MV-4-11 (cell line): ENCODE measurements at regions not wholly inside any gene's neighbourhood (a gene's known extent, or its start where the extent isn't known, plus 50 kb on each side); places are given as distances from the start of the nearest gene placed in this dataset.
"Not testable (repeated sequence)": the region's sequence is repeated elsewhere in the genome, so short reads cannot be mapped to it uniquely, and the experiment has no call there.

Experiments
- DNase-seq: peaks from one replicate; lab custom pipeline; 2025; lab: John Stamatoyannopoulos, UW

DNA sequence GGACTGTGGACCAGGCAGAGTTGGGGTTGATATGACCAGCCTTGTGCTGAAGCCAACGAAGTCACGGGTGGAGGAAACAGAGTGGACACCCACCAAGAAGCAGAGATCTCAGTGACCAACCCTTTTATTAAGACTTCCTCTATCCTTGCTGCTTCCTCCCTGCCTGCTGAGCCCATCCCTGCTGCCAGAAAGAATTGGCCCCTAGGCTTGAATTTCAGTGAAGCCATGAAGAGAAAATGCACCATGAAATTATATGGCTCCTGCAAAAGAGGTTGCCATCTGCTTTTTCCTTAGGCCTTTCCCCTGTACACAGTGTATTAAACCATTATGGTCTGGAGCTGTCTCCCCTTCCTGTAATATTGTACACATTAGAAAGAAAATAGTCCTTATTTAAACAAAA is 246.7 kb downstream of the HS3ST3B1 start:
- DNase-seq = no peak

DNA sequence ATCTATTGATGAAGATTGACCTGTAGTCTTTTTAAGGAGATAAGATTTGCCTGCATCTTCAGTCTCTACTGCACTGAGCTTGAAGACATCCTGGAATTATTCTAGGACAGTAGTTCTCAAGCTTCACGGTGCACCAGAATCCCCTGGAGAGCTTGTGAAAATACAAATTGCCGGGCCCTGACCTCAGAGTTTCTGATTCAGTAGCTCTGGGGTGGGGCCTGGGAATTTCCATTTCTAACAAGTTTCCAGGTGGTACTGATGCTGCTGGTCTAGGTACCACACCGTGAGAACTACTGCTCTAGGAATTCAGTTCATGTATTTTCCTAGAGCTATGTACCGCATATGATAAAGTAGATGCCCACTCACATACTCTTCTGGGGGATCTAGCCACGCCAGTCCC is 246.1 kb downstream of the HS3ST3B1 start:
- DNase-seq = no peak

DNA sequence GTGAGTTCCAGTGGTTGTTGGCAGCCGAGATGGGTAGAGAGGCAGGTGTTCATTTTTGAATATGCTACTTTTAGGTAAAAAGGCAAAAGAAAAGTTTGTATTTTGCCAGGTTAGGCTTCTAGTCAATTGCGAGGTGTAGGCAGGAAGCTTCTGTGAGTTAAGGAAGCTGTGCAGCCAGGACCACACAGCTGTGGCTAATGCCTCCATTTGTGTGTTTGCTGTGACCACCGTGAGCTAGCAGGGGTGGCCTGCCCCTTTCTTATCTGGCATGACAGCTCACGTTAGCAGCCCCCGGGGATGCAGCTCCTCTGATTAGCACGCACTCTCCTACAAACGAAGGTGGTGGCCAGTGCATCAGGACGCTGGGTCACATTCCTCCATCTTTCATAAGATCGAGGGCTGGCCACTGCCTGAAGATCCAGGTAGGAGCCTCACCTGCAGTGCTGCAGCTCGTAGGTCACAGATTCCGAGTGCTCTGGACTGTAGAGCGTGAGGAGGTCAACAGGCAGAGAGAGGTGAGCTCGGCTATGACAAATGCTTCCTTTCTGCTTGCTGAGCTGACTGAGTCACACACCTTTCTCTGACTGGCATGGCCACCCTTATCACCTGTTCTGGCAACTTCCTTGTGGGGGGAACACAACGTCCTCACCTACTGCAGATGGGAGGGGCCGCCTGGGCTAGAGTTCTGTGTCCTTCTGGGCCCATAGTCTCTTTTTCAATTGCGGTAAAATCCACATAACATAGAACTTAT is 244.4 kb downstream of the HS3ST3B1 start:
- no peak for DNase-seq

DNA sequence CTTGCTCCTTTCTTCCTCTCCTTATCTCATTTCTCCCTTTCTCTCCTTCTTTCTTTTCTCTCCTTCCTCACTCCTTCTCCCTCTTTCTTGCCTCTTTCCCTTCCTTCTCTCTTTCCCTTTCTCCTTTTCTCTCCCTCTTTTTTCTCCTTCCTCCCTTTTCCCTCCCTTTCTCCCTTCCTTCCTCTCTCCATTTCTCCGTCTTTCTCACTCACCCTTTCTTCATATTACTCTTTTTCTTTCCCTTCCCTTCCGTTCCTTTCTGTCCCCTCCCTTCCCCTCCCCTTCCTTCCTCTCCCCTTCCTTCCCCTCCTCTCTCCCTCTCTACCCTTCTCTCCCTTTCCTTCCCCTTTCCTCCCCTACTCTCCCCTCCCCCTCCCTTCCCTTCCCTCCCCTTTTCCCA is 240.8 kb downstream of the HS3ST3B1 start:
- no peak for DNase-seq

DNA sequence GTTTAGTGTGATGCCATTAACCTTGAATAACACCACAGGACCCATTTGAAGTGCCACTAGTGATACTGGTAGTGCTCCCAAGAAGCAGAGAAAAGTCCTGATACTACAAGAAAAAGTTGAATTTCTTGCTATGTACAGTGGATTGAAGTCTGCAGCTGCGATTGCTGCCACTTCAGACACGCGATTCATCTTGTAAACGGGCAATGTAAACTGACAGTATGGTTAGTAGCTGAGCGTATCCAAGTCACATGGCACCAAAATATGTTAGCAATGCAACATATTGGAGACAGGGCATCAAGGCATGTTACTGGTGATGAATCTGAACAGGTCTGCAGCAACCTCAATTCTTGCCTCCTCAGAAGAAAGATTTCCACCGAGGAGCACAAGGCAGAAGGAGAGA is 238.9 kb downstream of the HS3ST3B1 start:
- DNase-seq = no peak

DNA sequence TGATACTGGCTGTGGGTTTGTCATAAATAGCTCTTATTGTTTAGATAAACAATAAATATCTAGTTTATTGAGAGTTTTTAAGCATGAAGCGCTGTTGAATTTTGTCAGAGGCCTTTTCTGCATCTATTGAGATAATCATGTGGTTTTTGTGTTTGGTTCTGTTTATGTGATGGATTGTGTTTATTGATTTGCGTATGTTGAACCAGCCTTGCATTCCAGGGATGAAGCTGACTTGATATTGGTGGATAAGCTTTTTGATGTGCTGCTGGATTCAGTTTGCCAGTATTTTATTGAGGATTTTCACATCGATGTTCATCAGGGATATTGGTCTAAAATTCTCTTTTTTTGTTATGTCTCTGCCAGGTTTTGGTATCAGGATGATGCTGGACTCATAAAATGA is 231.4 kb downstream of the HS3ST3B1 start:
- not testable (repeated sequence) for DNase-seq

DNA sequence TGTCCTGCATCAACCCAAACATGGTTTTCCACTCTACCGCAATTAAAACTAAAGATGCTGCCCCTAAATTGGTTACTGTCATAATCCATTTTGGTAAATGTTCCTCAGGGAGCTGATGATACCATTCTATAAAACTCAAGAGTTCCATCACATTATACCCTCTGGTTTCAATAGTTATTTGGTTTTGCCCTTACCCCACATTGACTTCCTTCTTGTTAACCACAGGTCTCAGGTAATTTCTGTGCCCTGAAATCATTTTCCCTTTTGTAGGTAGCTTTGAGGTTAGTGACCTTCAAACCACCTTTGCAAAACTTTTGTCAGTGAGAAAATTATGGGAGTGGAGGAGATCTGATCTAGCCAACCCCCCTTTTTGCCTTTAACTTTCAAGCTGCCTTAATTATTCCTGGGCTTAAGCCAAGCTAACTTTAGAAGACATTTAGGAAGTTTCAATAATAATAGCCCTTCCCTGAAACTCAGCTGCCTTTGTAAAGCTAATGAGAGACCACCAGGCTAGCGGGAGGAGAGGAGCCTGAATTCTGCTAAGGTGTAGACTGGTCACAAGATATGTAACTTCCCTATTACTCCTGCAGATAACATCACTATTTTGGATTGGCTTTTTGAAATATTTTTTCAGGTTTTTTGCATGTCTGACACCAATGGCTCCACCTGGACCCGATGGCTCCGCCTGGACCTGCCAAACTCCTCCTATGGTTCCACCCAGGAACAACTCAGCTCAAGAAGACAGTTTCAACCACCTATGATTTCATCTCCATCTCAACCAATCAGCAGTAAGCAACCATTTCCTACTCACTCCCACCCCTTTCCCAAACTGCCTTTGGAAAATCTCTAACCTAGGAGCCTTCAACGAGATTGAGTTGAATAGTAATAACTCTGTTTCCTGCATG is 224.9 kb downstream of the HS3ST3B1 start:
- DNase-seq = no peak

DNA sequence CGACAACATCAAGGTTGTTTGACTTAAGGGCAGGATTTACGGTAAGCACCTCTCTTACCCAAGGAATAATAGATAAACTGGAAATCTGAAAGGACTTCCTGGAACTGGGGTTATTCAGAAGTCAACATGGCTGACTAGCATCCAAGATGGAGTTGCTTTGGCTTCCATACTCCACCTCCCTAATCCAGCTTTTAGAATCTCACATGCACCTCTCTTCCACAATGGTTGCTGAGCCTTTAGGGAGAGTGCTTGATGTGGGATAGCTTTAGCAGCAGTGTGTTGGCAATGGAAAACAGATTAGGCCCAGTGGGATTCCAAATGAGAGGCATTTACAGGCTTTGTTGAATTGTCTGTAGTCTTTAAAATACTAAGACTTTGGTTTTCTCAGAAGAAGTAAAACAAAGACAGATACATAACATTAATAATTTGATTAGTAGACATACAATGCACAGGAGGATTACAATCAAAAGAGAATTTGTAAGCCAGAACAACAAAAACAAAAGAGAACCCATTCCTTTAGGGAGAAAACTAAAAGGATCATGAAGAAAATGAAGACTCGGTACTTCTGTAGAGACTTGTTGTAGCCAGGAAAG is 222.0 kb downstream of the HS3ST3B1 start:
- no peak for DNase-seq

DNA sequence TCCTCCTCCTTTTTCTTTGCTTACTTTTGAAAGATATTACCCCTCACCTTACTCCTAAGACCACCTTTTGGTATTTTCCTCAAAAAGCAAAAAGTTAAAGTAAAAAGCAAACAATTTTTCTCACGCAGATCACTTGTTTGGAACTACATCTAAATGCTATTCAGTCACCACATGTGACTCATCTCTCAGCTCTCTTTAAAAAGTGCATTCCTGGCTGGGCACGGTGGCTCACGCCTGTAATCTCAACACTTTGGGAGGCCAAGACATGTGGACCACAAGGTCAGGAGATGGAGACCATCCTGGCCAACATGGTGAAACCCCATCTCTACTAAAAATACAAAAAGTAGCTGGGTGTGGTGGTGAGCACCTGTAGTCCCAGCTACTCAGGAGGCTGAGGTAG is 218.0 kb downstream of the HS3ST3B1 start:
- DNase-seq = not testable (repeated sequence)

DNA sequence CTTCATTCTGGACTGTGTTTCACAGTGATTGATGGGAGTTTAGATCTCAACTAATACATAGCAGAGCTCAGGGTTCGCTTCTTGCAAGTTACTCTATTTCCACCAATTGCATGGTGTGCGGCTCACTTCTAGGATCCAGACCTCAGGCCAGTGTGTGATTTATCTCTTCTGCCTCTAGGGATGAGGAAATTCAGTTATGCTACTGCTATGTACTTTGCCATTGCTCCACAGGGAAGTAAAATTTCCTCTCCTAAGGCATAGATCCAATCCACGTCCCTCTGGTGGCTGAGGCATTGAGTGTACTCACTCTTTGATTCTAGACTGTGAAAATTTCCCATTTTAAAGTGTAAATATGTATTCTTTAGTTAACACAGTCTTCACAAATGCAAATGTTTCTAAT is 214.1 kb downstream of the HS3ST3B1 start:
- DNase-seq = no peak

DNA sequence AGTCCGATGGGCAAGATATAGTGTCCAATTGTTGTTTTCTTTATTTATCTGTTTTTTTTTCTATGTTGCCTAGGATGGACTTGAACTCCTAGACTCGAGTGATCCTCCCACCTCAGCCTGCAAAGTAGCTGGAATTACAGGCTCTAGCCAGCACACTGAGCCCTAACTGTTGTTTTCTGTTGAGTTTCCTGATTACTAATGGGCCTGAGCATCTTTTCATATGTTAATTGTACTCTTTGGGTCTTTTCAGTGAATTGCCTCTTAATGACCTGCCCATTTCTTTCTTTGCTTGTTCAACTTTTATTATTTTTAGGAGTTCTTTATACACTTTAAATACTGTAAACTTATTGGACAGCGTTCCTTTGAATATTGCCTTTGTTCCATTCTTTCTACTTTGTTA is 213.0 kb downstream of the HS3ST3B1 start:
- DNase-seq = no peak

DNA sequence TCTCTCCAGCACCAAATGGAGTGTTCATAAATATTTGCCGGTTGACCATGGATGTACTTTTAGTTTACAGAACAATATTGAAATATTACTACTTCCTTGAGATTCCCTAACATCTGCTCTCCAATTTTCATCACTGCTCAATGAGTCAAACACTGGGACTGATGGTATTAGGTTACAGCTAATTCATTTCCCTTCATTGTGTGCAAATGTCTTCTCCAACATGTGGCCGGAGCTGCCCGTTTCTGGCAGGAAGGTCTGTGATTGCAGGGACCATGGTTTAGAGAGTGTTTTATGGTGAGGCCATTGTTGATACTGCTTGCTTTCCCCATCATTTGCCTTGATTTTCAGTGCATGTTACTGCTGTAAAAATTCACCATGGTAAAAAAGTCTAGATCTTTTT is 209.3 kb downstream of the HS3ST3B1 start:
- no peak for DNase-seq

DNA sequence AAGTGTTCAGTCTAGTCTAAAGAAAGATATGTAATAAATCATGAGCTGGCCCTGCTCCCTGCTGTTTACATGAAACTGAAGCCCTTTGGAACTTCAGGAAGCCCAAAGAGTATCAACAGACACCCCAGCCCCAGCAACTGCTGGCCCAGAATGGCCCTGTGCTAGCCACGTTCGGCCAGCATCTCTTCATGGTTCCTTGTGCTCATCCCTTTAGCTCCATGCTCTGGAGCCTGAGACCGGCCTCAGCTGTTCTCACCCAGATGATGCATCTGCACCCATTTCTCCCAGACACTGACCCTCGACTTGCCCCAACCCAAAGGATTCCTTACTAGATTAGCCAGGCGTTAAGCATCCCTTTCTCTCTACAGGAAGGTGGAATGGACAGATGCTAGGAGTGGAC is 207.3 kb downstream of the HS3ST3B1 start:
- no peak for DNase-seq

DNA sequence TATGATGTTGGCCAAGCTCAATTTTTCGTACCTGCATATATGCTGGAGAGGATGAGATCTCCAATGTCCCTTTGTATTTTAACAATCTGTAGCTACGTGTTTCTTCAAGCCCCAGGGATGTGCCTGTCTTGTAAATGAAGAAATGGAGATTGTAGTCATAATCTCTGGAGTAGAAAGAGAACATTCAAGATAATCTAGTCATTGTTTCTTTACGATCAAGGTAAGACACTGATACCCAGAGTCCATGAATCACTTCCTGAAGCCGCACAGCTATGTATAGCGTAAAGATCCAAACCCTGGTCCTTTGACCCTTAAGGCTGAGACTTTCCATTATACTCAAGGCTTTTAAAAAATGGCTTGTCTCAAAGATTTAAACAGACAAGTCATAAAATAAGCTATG is 205.5 kb downstream of the HS3ST3B1 start:
- DNase-seq = no peak

DNA sequence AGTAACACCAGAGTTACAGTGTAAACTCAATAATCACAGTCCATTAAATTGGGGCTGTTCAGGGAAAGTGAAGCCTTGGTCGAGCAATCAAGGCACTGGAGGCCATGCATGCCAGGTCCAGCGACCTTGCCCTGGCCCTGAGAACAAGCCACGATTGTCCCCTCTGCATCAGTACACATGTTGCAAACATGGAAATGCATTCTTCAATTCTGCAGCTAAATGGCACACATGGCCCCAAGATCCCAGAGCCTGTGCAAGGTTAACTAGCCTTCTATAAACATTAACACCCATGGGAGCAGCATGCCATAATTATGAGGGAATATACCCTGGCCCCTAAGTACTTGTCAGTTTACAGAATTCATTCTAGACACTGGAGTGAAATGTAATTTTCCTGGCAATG is 204.7 kb downstream of the HS3ST3B1 start:
- no peak for DNase-seq

DNA sequence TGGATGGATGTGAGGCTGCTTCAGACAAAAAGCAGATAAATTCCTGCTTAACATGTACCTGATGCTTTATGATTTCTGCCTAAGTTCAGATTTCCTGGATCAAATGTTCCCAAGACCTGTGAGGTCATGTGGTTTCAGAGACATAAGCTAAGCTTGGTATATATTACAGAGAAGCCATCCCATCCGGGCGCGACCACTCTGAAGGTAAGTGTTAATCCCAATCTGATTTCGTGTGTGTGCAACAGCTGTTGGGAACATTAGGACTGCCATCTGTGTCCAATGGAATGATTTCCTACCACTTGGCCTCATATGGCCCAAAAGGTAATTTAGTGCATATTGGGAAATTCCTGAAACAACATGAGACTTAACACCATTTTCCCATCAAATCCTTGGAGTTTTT is 199.1 kb downstream of the HS3ST3B1 start:
- DNase-seq = no peak

DNA sequence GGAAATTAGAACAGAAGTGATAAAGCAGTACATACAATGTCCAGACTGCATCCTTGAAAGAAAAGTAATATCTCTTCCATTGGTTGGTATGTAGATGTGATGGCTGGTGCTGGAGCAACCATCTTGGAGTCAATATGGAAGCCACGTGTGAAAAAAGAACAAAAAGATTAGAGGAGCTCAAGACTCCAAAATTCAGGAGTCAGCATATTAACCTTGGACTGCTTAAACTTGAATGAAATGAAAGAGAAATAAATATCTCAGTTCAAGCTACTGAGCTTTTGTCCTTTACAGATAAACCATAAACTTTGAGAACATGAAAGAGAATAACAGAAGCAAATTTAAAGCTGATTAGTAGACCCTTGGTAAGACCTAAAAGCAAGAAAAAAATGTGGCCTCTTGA is 197.9 kb downstream of the HS3ST3B1 start:
- DNase-seq = no peak

DNA sequence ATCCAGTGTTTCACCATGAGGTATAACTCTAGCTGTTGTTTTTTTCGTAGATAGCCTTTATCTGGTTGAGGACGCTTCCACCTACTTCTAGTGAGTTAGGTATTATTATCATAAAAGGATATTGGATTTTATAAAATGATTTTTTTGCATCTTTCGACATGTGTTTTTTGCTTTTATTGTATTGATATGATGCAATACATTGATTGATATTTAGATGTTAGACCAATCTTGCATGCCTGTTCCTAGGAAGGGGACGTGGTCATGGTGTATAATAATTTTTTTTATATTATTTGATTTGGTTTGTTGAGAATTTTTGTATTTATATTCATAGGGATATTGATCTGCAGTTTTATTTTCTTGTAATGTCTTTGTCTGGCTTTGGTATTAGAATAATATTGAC is 193.3 kb downstream of the HS3ST3B1 start:
- no peak for DNase-seq

DNA sequence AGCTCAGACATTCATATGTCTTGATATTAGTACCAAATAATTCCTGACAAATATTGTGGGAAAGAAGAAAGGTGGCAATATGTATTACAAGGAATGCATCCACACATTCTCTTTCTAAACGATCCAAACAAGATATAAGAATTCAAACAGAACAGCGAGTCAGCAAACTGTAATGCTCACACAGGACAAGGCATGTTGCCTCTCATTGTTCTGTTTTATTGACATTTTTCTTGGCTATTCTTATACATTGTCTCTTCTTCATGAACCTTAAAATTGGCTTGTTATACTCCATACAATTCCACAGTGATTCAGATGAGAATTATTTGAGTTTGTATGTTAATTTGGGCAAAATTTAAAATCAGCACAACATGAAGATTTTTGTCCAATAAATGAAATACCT is 189.1 kb downstream of the HS3ST3B1 start:
- DNase-seq = no peak

DNA sequence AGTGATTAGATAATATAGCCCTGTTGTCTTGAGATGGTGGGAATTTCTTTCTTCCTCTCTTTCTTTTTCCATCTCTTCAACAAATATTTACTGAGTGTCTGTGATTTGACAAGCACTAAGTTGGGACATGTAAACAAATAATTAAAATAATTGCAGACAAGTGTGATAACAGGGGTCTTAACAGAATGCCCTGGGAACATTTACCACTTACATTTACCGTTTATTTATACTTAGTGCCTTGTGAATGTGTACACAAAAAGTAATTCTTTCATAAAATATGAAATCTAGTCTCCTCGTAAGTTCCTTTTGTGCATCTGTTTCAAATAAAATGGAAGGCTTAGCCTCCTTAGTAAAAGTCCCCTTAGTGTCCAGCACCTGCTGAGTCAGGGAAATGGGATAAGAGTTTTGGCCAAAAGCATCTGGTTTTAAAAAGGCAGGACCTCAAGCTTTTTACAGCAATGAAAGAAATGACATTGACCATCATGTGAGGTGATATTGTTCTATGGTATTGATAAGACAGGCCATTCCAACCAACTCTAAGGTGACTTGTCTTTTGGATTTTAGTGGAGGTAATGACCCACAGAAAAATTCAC is 188.2 kb downstream of the HS3ST3B1 start:
- DNase-seq = no peak

DNA sequence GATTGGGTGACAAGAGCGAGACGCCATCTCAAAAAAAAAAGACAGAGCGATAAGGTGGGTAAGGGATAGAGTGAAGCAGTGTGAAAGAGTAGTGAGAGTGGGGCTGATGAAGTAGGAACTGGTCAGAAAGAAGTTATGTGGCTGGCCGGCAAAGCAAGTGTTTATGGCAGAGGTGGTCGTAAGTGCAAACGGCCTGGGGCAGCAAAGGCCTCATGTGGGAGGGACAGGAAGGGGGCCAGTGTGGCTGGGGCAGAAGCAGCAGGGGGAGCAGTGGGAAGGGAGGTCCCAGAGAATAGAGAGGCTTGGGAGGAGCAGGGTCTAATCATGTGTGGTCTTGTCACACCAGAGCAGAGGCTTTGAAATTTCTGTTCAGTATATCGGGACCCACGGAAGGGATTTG is 186.2 kb downstream of the HS3ST3B1 start:
- DNase-seq = no peak

DNA sequence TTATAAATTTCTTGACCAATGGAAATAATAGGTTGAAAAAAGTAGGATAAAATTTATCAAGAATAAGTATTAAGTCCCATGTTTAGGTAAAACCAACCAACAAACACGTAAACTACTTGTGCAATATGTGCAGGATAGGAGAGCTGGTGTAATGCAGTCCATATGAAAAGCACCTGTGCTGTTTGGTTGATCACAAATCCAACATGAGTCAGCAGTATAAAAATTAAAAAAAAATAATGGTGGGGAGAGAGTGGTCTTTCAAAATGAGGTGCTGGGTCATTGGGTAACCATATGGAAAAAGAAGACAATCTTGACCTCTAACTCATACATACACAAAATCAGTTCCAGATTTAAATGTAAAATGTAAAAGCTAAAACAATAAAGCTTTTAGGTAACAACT is 181.8 kb downstream of the HS3ST3B1 start:
- no peak for DNase-seq

DNA sequence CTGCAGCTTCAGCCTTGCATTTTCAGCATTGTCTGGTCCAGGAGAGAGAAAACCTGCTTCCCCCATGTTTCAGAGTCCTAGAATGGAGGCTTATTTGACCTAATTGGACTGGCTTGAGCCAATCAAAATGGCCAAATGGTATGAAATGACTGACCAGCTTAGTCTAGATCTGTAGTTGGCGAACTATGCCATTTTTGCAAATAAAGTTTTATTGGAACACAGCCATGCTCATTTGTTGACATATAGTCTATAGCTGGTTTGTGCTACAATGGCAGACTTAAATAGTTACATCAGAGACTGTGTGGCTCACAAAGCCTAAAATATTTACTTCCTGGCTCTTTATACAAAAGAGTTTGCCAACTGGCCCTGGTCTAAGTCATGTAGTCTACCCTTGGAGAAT is 180.8 kb downstream of the HS3ST3B1 start:
- DNase-seq = no peak
